GM03348 (cell line): ENCODE measurements at regions not wholly inside any gene's neighbourhood (a gene's known extent, or its start where the extent isn't known, plus 50 kb on each side); places are given as distances from the start of the nearest gene placed in this dataset.

Experiments used
- DNase-seq: peaks from one replicate; pipeline ENCODE4 v3.0.0; 2012; ENCODE audit warnings: low spot score

- no peak for DNase-seq
Observed at GRCh38 chr12:21713133-21713532, 55.5 kb upstream of the LDHB start.

- peak; percentile 15 for DNase-seq
Observed at GRCh38 chr12:21710958-21711775, 53.5 kb upstream of the LDHB start.
